B cell (primary cell): ENCODE measurements at regions not wholly inside any gene's neighbourhood (a gene's known extent, or its start where the extent isn't known, plus 50 kb on each side); places are given as distances from the start of the nearest gene placed in this dataset.

Experiments
- CTCF ChIP-seq: fragments of 200-600 bp; IDR thresholded peaks from one replicate; pipeline ENCODE4 v1.8.0; 2022; ENCODE audit warnings: antibody characterized with exemption, mild to moderate bottlenecking
- EZH2 ChIP-seq: IDR thresholded peaks from 2 replicates; pipeline ENCODE4 v1.6.1; 2012; ENCODE audit warnings: borderline replicate concordance, low read depth, mild to moderate bottlenecking, moderate library complexity, low read length; ENCODE audit not compliant: insufficient read depth, poor library complexity, severe bottlenecking

DNA sequence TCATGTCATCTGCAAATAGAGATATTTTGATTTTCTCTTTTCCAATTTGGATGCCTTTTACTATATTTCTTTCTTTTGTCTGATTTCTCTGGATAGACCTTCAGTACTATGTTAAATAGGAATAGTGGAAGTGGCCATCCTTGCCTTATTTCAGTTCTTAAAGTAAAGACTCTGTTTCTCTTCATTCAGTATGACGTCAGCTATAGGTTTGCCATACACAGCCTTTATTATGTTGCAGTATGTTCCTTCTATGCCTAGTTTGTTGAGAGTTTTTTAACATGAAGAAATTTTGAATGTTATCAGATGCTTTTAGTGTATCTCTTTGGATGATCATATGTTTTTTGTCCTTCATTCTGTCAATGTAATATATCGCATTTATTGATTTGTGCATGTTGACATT, 566.7 kb upstream of the ROBO1 start:
- TF ChIP-seq CTCF, result no peak
- no peak for TF ChIP-seq EZH2
